Stimulated activated CD4-positive, alpha-beta T cell treated with anti-CD3 and anti-CD28 coated beads, TNF-alpha, amount 100 ng/mL, for 4 hours (primary cell): ENCODE measurements at regions not wholly inside any gene's neighbourhood (a gene's known extent, or its start where the extent isn't known, plus 50 kb on each side); places are given as distances from the start of the nearest gene placed in this dataset.

Experiments used
- DNase-seq, 3 experiments: peaks; one replicate each; pipeline ENCODE4 v3.0.0-alpha.2; 2020; ENCODE audit warnings: low read depth in 3 of 3

DNA sequence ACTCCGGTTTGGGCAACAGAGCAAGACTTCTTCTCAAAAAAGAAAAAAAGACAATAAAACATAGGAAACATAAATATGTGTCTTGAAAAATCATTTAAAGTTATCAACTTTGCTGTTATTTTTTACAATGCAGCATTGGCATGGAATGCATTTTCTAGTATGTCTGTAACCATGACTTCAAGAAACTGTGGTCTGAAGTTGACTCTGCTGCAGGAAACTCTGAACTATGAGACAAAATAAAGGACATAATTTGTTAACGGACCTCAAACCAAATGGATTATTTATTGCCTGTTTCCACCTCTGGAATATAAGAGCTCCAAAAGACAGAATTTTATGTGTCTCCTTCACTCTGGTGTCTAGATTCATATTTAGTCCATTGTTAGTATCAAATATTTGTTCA, 79.1 kb downstream of the TRIB2 start:
- DNase-seq, result no peak

DNA sequence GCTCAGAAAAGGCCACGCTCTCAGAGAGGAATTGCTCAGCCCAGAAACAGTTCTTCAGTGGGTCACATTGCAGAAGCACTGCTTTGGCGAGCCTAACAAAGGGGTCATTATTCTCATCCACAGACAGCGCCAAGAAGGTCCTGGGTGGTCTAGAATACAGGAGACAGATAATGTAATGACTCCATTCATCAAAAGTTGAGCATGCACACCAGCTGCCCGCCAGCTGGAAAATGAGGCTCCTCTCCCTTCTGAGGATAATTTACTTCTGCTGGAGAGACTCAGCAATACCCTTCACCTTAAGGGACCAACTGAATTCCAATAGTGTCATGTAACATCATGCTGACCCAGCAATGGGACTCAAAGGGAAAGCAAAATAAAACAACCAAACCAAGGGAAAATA, 79.9 kb downstream of the TRIB2 start:
- DNase-seq, result no peak

DNA sequence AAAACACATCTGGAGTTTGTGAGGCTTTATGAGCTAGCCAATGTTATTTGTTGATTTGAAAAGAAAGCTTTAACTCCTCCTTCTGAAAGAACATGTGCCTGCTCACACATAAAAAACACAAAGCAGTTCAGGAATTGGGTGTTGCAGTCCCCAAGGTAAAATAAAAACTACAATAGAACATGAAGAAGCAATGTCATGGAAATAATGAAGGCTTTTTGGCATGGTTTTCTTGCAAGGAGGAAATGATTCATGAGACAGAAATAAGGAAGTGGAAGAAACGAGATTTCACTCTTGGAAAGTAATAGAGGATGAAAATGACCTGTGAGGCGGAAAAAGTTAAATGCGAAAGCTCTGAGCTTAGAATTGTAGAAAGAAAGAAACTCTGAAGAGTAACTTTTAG, 81.1 kb downstream of the TRIB2 start:
- no peak for DNase-seq

DNA sequence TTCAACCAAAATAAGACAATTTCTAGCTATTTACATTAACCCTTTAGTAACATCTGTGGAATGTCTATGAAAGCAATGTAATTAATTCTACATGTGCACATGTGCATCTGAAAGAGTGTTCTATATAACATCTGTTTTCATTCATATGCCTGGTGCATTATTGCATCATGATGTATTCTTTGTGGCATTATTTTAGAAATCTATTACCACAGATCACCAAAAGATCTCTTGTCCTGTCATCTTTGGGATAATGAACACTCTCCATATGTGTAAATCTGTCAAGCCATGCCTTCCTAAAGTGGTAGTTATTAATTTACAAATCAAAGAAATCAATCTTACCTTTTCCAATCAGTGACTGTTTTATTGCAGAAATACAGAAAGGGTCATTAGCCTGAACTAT, 86.9 kb downstream of the TRIB2 start:
- no peak for DNase-seq

DNA sequence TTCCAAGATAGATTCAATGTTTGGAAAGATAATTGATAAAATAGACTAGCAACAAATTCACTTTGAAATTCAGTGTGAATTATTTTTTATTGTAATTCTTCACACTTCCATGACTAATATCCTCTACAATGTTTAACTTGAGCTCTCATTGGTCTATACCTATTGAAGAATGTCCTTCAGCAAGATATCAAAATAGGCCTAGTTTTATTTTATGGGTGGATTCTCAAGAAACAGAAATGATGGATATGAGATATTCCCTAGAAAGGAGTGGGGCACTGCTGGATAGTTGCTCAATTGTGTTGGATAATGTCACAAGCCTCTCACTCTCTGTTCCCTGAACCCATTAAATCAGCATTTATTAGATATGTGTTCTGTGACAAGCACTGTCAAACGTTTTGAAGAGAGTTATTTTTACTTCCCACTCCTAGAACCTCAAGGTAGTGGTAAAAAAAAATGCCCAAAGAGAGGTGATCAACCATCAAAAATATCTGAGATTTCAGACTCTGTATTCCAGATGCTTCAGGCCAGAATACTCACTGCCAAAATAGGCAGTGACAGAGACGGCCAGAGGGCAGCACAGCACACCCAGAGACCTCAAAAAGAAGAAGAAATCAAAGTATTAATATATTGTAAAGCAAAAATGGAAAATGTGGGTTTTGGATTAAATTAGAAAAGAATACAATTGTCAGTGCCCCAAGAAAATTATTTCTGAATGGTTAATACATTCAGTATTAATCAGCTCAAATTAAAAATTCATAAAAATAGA, 87.5 kb downstream of the TRIB2 start:
- DNase-seq, result no peak

DNA sequence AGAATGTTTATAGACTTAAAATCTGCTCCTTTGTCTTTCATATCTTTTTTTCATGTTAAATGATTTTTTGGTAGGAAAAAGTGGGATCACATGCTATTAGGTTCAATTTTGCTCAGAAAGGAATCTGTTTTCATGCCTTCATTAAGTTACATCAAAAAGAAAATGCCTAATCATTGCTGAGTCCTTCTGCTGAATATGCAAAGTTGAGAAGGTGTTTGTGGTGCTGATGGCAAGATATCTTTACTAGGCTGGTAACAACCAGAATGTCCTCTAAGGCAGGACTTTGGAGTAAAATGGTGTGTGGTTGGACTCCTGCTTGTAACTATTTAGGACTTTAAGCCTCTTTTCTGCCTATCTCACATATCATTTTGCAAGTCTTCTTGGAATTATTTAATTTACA, 88.3 kb downstream of the TRIB2 start:
- no peak for DNase-seq

DNA sequence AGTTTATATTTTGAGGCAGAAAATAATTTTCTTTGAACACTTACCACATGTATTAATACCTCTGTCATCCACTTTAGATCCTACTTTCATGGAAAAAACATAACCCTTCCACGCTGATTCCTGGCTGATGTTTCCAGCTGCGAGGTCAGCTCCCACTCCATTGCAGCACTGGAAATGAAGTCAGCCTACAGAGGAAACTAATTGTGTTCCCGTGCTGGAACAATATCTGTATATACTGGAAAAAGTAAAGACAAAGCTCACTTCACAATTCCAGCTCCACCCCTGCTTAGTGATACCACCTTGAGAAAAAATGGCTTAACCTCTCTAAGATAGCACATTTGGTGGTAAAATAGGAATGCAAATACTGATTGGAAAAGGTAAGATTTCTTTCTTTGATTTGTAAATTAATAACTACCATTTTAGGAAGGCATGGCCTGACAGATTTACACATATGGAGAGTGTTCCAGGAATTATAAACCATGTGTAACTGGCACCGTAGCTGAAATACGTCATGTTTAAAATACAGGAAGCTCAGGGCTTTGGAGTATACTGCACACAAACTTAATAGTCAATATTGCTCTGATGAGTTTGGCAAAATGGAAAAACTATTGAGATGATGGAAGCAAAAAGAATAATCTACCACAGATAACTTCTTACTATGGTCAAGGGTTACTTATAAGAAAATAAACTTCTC, 90.0 kb downstream of the TRIB2 start:
- DNase-seq, result no peak

DNA sequence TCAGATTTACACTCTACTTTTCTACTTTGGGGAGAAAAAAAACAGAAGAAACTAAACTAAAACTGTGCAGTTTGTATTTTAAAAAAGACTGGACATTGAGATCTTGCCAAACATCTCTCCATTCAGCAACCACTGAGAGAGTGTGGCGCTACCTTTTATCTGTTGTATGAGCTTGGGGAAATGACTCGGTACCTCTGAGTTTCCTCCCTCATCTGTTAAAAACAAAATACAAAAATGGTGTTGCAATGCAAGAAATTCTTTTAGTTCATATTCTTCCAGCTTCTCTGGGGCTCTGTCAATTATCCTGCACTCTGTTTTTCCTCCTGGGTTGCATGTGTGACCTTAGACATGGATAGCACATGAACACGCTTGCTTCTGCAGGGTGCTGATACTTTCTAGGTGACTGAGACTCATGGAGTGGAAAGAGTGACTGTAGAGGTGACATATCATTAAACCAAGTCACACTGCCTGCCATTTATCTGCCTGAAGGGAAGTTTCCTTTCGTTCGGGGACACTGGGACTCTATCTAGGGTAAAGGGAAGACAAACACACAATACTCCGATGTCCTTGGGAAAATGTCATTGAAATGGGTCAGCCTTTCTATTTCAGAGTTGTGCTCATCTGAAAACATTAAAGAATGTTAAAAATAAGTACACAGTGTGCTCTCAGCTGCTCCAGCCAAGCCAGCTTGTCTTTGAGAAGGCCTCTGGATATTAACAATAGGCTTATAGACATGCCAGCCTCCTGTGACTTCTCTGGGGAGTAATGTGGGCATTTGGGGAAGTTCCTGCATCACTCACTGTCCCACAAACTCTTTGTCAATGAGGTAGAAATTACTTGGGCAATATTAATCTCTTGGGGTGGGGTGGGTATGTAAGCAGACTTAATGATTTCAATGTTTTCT, 91.4 kb downstream of the TRIB2 start:
- no peak for DNase-seq

DNA sequence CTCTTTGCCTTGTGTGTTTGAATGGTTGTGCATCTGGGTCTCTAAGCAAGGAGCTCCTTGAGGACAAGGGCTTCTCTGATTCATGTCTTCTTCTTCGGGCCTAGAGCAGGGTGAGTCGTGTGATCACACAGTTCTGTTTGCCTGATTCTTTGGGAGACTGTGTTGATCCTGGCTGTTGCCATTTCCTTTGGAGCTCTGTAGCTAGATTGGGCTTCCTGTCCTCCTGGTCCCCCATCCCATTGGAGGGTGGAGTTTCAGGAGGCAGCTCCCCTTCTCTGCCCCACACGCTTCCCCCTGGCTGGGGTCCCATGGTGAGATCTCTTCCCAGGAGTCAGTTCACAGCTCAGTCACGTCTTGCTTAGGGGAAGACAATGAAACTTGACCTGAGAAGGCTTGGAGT, 92.8 kb downstream of the TRIB2 start:
- DNase-seq, result no peak

DNA sequence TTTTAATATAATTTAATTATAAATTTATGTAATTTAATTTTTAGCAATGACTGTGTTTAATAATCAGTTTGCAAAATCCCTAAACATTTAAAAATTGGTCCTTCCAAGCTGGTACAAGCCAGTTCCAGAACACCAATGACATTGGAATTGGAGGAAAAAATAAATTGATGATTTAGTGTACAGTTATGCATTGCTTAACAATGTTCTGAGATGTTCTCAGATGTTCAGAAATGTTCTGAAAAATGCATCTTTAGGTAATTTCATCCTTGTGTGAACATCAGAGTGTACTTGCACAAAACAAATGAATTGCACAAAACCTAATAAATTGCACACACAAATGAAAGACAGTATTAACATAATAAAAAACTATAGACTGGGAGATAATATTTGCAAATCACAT, 95.2 kb downstream of the TRIB2 start:
- no peak for DNase-seq

DNA sequence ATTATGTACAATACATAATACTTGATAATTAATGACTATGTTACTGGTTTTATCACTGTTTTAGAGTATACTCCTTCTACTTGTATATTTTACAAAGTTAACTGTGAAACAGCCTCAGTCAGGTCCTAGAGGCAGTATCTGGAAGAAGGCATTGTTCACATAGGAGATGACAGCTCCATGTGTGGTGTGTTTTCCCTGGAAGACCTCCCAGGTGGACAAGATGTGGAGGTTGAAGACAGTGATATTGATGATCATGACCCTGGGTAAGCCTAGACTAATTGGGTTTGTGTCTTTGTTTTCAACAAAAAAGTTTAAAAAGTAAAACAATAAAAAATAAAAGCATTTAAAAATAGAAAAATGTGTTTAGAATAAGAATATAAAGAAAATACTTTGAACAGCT, 96.4 kb downstream of the TRIB2 start:
- no peak for DNase-seq

DNA sequence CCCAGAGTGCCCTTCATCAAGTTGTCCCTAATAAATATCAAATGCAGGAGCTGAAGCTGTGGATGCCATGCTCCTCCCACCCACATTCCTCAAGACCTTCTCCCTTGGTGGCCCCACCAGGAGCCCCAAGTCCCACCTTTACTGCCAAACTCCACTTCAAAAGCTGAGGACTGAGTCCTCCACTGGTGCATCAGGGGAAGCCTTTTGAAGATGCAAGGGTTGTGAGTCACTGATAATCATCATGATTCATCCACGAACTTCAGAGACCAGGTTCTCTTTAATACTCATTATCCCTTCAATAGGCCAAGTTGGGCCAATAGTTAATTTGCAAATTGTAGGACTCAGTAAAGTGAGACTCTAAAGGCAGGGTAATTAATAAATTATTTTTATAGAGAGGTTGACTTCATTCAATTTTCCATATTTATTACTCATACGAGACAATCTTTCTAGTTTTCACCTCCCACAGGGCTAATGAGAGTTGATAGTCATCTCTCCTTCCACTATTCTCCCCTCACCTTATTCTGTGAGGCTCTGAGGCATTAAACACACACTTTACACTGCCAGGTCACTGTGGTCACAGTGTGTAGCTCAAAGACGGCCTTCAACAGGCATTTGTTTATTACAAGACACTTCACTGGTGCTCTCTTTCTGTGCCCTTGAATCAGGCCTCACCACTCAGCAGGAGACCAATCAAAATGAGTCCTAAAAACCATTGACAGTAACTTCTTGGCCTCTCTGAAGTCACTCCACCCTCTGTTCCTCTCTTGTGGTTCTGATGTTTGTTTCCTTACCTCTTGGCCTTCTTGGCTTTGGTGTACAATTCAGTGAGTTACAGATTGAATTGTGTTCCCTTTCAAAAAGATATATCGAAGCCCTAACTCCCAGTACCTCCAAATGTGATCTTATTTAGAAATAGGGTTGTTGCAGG, 99.9 kb downstream of the TRIB2 start:
- DNase-seq, result no peak

DNA sequence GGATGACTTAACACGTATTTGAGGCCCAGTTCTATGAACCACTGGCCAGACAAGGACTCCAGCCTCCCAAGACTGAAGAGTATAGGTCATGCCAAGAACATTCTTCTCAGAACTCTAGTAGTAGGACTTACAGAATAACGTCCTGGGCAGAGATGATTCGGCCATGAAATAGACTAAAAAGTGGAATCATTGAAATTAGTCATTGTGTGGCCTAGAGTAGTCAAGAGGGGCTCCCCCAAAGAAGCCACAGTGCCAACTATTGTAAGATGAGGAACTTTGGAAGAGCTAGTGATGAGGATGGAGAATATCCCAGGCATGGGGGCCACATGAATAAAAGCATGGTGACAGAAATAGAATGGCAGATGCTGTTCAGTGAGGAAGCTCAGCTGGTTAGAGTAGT, 101.1 kb downstream of the TRIB2 start:
- no peak for DNase-seq

DNA sequence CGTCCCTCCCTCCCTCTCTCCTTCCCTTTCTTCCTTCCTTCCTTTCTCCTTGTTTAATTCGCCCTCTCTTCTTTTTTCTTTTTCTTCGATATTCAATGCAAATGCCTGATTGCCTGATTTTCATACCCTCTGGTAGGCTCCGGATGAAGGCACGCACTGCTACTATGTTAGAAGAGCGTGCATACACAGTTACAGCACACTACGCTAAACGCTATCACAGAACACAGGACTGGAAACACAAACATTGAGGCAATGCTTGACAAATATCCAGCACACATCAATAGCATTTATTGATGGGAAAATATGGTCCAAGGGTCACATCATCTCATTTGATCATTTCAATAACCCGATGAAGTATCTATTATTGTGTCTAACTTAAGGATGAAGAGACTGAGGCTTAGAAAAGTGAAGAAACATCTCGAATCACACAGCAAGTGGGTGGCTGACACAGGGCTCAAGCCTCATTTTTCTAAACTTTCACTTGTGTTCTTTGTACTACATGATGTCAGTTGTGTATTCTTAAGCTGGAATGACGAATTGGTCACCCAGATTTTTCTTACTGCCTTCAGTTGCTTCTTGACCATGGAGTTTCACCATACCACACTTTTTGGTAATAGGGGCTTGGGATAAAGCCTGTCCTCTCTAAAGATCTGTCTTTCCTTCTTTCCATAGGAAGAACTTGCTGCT, 101.8 kb downstream of the TRIB2 start:
- DNase-seq, result no peak

DNA sequence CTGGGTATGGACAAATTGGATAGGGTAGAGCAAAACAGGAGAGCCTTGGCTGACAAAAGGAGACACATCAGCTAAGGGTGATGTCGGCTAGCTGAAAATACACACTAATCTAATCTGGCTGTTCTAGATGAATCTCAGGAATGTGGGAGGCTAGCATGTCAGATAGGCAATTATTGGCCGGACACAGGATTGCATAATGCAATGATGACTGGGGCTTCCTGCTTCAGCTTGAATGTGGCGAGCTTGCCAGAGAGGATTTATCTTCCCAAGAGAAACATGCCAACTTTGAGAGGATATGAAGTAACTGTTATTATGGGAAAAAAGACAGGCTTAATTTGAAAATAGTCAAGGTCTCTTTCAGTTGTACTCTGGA, 102.4 kb downstream of the TRIB2 start:
- no peak for DNase-seq

DNA sequence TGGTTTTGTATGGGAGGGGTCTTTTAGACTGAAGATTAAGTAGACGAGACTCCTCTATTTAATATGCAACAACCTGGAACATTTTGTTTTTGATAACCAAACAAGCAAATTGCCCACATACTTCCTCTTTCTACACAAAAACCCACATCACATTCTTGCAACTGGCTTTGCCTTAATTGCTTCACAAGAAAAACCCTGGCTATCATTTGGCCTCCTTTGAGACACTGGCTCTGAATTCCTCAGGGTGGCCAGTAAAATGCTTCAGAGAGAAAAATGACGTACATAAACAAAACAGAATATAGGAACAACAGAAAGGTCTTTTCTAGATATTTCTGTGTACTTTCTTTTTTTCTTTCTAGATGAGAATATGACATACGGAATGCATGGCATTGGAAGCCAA, 103.0 kb downstream of the TRIB2 start:
- DNase-seq, result no peak

DNA sequence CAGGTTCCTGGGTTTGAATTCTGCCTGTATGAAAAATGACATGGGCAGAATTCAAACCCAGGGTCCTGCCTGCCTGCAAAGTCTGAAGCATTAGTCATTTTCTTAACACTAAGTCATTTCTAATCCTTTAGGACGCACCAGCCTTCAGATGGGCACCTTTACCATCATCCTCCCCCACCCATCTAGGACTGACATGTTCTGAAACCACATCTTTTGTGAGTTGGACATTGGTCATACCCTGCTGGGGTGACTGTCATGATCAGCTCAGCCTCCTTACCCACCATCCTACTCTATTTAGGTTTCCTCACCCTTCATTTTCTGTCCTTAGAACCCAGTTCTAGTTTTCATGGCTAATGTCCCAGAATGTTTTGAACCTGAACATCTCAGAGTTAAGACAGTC, 104.9 kb downstream of the TRIB2 start:
- DNase-seq, result no peak

DNA sequence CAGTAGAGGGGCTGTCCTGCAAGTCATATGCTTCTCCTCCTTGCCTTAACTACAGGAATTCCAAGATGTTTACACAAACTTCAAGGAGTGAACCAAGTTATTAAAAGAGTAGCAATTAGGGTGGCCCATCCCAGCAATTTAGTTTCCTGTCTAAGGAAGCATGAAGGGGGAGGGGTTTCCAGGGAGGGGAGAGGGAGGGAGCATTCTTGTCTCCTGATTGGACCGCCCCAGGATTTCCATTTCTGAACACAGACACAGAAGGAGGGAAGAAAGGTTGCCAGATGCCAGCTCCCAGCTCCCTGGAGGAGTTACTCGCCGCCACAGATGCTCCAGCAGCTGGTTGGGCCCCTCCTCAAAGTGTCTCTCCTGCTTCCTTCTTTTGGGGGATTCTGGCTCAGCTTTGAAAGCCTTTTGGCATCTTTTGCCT, 107.6 kb downstream of the TRIB2 start:
- no peak for DNase-seq

DNA sequence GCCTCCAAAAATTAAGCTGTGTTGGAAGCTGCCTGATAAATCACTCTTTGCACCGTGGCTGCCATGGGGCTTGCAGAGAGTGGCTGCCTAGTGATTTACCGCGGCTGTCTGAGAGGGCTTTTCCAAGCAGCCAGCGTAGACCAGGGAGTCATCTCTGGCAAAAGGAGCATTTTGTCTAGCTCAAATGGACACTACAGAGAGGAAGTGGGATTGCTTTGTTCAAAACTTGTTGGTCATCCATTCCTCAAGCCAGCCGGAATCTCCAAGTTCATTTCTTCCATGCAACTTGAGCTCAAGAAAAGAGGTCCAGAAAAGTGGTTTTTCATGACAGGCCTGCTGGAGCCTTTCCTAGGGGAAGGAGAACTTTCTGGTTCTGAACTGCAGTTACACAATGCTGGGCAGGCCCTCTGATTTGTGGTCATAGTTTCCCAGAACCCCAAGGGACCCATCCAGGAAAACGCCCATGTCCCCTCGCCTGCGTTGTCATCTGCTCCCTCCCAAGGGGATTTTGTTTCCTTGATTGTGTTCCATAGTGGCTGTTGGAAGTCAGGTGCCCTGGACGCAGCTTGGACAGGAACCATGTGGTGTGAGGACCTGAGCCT, 108.1 kb downstream of the TRIB2 start:
- no peak for DNase-seq

DNA sequence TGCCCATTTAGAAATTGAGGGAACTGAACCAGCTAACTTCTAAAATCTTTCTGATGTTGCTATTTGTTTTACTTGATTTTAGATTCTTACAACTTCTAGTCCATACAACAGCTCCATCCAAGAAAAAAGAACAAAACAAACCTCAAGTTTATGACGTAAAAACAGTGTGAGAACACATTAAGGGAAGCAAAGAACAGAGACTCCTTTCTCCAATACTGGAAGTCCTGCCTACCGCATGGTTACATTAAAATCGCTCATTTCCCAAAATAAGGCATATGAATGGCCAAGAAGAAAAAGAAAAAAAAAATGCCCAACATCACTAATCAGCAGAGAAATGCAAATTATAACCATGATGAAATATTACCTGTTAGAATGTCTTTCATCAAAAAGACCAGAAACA, 110.0 kb downstream of the TRIB2 start:
- no peak for DNase-seq

DNA sequence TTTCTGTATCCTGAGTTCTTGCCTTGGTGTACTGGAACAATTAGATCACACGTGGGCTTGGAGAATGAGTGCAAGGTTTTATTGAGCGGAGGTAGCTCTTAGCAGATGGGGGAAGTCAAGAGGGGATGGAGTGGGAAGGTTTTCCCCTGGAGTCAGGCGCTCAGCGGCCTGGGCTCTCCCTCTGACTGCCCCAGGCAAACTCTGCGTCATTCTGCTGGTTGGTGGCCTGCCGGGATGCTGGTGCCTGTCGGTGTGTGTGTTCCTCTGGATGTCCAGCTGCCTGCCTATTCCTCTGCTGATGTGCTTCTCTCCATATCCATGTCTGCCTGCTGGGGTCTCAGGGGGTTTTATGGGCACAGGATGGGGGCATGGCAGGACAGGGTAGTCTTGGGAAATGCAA, 111.0 kb downstream of the TRIB2 start:
- DNase-seq, result no peak
